Breast epithelium (tissue), 3 donors: ENCODE measurements at regions not wholly inside any gene's neighbourhood (a gene's known extent, or its start where the extent isn't known, plus 50 kb on each side); places are given as distances from the start of the nearest gene placed in this dataset.

Source experiments
- POLR2A ChIP-seq: fragments of 450-650 bp; IDR thresholded peaks from one replicate; pipeline ENCODE4 v1.6.1; 2016; ENCODE audit warnings: antibody characterized with exemption, mild to moderate bottlenecking, moderate library complexity
- POLR2AphosphoS5 ChIP-seq, 3 donors: sonication (generic); formaldehyde crosslinking; IDR thresholded peaks; one replicate each; pipeline ENCODE4 v1.6.1; 2017; ENCODE audit warnings: antibody characterized with exemption in 3 of 3

DNA sequence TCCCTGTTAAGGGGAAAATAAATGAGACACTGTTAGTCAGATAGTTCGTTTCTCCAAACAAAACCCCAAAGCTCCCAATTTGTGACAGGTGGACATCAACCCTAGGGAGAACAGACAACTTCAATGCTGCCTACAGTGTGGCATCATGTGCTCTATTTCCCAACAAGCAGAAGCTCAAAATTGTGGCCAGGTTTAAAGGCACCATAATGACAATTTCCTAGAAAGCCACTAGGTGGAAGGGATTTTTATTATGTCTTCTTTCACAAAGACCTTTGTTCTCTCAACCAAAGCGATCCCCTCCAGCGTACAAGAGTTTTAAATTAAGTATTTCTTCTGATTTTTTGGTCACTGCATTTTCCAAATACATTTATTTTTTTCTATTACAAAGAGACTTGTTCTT, 88.0 kb upstream of the MBIP start:
- TF ChIP-seq POLR2AphosphoS5 (IDR thresholded peaks at IDR 0.05) (no peak), POLR2A (no peak)
